ENCODE measurements at regions not wholly inside any gene's neighbourhood (a gene's known extent, or its start where the extent isn't known, plus 50 kb on each side); places are given as distances from the start of the nearest gene placed in this dataset.
A peak's percentile ranks its signal among the peaks of the same experiment; 100 is the strongest.

DNA sequence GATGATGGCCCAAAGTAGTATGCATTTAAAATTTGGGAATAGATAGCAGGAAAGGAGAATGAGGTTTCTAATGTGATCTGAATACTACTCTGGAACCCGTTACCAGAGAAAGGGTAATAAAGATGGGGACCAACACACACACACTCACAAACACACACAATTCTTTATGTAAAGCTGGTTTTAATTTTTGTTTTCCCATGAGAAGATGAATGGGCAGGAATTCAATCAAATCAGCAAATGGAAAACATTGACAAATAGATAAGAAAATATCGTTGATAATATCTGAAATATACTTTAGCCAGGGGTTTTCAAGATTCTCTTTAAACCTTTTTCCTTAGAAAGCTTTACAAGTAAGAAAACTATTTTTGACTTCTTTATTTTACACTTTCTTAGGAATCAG, 303.0 kb downstream of the PRL start:
- Histone ChIP-seq H4K20me1 (ENCODE audit: insufficient read depth, low read length) (no peaks in the 10 kb centered on the region), H3K9ac (ENCODE audit: low read depth, low read length) (no peak overlapping the region), H2AFZ (ENCODE audit: low read depth, low read length) (no peak overlapping the region), H3K27ac (ENCODE audit: low read length) (peak overlapping the region; percentile 15; the same call in 1 of the 2 replicates), H3K4me2 (ENCODE audit: insufficient read depth, low read length) (no peak overlapping the region), H3K36me3 (ENCODE audit: insufficient read depth, low read length) (no peaks in the 10 kb centered on the region; the same call in 1 of the 2 replicates), H3K4me1 (ENCODE audit: insufficient read depth, low read length) (peaks cover 78% of the 10 kb centered on the region), H3K79me2 (ENCODE audit: insufficient read depth, low read length) (no peaks in the 10 kb centered on the region; the same call in 1 of the 2 replicates), H3K9me3 (ENCODE audit: insufficient read depth, low read length, severe bottlenecking) (no peaks in the 10 kb centered on the region), H3K4me3 (ENCODE audit: low read depth in 1 of 2, low read length in 2 of 2) (no peak overlapping the region), H3K27me3 (ENCODE audit: insufficient read depth, low read length, poor library complexity) (no peaks in the 10 kb centered on the region)
- no peak for TF ChIP-seq EZH2 (IDR thresholded peaks at IDR 0.05; ENCODE audit: borderline replicate concordance, low read depth, low read length, severe bottlenecking)
- TF ChIP-seq, protein P1, sequence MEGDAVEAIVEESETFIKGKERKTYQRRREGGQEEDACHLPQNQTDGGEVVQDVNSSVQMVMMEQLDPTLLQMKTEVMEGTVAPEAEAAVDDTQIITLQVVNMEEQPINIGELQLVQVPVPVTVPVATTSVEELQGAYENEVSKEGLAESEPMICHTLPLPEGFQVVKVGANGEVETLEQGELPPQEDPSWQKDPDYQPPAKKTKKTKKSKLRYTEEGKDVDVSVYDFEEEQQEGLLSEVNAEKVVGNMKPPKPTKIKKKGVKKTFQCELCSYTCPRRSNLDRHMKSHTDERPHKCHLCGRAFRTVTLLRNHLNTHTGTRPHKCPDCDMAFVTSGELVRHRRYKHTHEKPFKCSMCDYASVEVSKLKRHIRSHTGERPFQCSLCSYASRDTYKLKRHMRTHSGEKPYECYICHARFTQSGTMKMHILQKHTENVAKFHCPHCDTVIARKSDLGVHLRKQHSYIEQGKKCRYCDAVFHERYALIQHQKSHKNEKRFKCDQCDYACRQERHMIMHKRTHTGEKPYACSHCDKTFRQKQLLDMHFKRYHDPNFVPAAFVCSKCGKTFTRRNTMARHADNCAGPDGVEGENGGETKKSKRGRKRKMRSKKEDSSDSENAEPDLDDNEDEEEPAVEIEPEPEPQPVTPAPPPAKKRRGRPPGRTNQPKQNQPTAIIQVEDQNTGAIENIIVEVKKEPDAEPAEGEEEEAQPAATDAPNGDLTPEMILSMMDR (IDR thresholded peaks at IDR 0.05; ENCODE audit: borderline replicate concordance, extremely low read depth, low read length, poor library complexity, severe bottlenecking): no peak
- DNase-seq: no peak
- no peak for ATAC-seq (ENCODE audit: insufficient read depth, low read depth)

DNA sequence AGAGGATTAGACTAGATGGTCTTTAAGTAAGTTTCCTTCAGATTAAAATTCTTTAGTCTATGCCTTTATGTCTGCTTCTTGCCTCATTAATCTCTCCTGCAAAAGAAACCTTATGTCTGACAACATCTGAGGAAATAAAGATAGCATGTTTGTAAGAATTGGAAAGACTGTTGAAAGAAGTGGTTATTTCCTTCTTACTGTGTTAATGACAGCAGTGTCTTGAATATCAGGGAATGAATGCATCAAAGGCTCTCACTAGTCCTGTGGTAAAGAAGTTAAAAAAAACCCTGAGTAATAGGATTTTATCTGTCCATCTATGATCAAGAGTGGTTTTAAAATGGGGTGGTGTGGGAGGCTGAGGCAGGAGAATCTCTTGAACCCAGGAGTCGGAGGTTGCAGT, 302.0 kb downstream of the PRL start:
- no peak for TF ChIP-seq EZH2 (IDR thresholded peaks at IDR 0.05; ENCODE audit: borderline replicate concordance, low read depth, low read length, severe bottlenecking)
- TF ChIP-seq, protein P1 (IDR thresholded peaks at IDR 0.05; ENCODE audit: borderline replicate concordance, extremely low read depth, low read length, poor library complexity, severe bottlenecking): no peak
- H3K27me3 ChIP-seq (ENCODE audit: insufficient read depth, low read length, poor library complexity): no peaks in the 10 kb centered on the region
- H3K4me2 ChIP-seq (ENCODE audit: insufficient read depth, low read length): no peak overlapping the region
- peaks cover 78% of the 10 kb centered on the region for H3K4me1 ChIP-seq (ENCODE audit: insufficient read depth, low read length)
- no peak for DNase-seq
- peak; percentile 55 for ATAC-seq (ENCODE audit: insufficient read depth, low read depth)
- no peak overlapping the region for H3K9ac ChIP-seq (ENCODE audit: low read depth, low read length)
- no peaks in the 10 kb centered on the region; the same call in 1 of the 2 replicates for H3K36me3 ChIP-seq (ENCODE audit: insufficient read depth, low read length)
- no peaks in the 10 kb centered on the region for H3K9me3 ChIP-seq (ENCODE audit: insufficient read depth, low read length, severe bottlenecking)
- H3K79me2 ChIP-seq (ENCODE audit: insufficient read depth, low read length): no peaks in the 10 kb centered on the region; the same call in 1 of the 2 replicates
- H3K27ac ChIP-seq (ENCODE audit: low read length): 0 out of 2 replicates have a peak overlapping the region, but pooled peaks have one; percentile 32
- no peak overlapping the region for H2AFZ ChIP-seq (ENCODE audit: low read depth, low read length)
- H4K20me1 ChIP-seq (ENCODE audit: insufficient read depth, low read length): no peaks in the 10 kb centered on the region
- no peak overlapping the region for H3K4me3 ChIP-seq (ENCODE audit: low read depth in 1 of 2, low read length in 2 of 2)

DNA sequence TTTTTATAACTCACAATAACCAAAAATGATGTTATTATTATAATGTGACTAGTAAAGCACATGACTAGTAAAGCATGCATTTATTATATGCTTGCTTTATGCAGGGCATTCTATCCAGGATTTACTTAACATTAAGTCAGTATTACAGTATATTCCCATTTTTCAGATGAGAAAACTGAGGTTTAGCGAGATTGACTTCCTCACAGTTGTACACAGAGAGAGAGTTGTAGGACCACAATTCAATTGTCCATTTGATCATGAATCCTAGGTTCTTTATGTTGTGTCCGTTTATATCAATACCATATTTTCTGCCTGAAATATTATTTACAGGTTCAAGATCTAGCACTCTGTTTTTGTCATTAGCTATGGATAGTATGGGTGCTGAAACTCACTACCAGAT, 301.5 kb downstream of the PRL start:
- Histone ChIP-seq H3K27ac (ENCODE audit: low read length) (no peak overlapping the region), H3K36me3 (ENCODE audit: insufficient read depth, low read length) (no peaks in the 10 kb centered on the region; the same call in 1 of the 2 replicates), H3K9me3 (ENCODE audit: insufficient read depth, low read length, severe bottlenecking) (no peaks in the 10 kb centered on the region), H4K20me1 (ENCODE audit: insufficient read depth, low read length) (no peaks in the 10 kb centered on the region), H3K27me3 (ENCODE audit: insufficient read depth, low read length, poor library complexity) (no peaks in the 10 kb centered on the region), H2AFZ (ENCODE audit: low read depth, low read length) (no peak overlapping the region), H3K4me3 (ENCODE audit: low read depth in 1 of 2, low read length in 2 of 2) (no peak overlapping the region), H3K9ac (ENCODE audit: low read depth, low read length) (no peak overlapping the region), H3K4me1 (ENCODE audit: insufficient read depth, low read length) (peaks cover 78% of the 10 kb centered on the region), H3K79me2 (ENCODE audit: insufficient read depth, low read length) (no peaks in the 10 kb centered on the region; the same call in 1 of the 2 replicates), H3K4me2 (ENCODE audit: insufficient read depth, low read length) (no peak overlapping the region)
- ATAC-seq (ENCODE audit: insufficient read depth, low read depth): no peak
- TF ChIP-seq, protein P1 (IDR thresholded peaks at IDR 0.05; ENCODE audit: borderline replicate concordance, extremely low read depth, low read length, poor library complexity, severe bottlenecking): no peak
- TF ChIP-seq EZH2 (IDR thresholded peaks at IDR 0.05; ENCODE audit: borderline replicate concordance, low read depth, low read length, severe bottlenecking): no peak
- DNase-seq: no peak
